ENCODE measurements at regions not wholly inside any gene's neighbourhood (a gene's known extent, or its start where the extent isn't known, plus 50 kb on each side); places are given as distances from the start of the nearest gene placed in this dataset.

- TF ChIP-seq IRF2 (CRISPR knock-in tag; IDR thresholded peaks at IDR 0.05; ENCODE audit: borderline replicate concordance, low read depth) (no peak), USF2 (CRISPR knock-in tag; IDR thresholded peaks at IDR 0.05) (no peak), MLX (CRISPR knock-in tag; IDR thresholded peaks at IDR 0.05) (no peak), SP1 (CRISPR knock-in tag; conservative IDR thresholded peaks at IDR 0.05) (no peak), NFE2L1 (CRISPR knock-in tag; IDR thresholded peaks at IDR 0.05) (no peak), MAX (CRISPR knock-in tag; IDR thresholded peaks at IDR 0.05) (no peak), CTCF (IDR thresholded peaks at IDR 0.05) (no peak), ATF3 (CRISPR knock-in tag; conservative IDR thresholded peaks at IDR 0.05) (no peak), SMAD3 (CRISPR knock-in tag; IDR thresholded peaks at IDR 0.05; ENCODE audit: borderline replicate concordance) (no peak), ATF2 (CRISPR knock-in tag; IDR thresholded peaks at IDR 0.05; ENCODE audit: borderline replicate concordance, low read depth) (no peak)
Observed at GRCh38 chr18:24628326-24628725, 167.9 kb downstream of the HRH4 start.

Measured in WTC11 (cell line).